Smooth muscle cell (in vitro differentiated cells): ENCODE measurements at regions not wholly inside any gene's neighbourhood (a gene's known extent, or its start where the extent isn't known, plus 50 kb on each side); places are given as distances from the start of the nearest gene placed in this dataset.

Experiments
- DNase-seq: peaks from one replicate; lab custom pipeline; 2025; ENCODE audit not compliant: unreplicated experiment; lab: John Stamatoyannopoulos, UW
- H2AFZ ChIP-seq: fragments of 200-600 bp; sonication (generic); 2 replicates; pipeline ENCODE4 v1.6.0; 2016; ENCODE audit warnings: antibody characterized with exemption, low read depth, mild to moderate bottlenecking
- H3F3A ChIP-seq: fragments of 200-600 bp; sonication (generic); 2 replicates; pipeline ENCODE4 v1.6.0; 2017; ENCODE audit warnings: antibody characterized with exemption, low read depth
- H3K27ac ChIP-seq: fragments of 200-600 bp; sonication (generic); 2 replicates; pipeline ENCODE4 v1.5.1; 2016; ENCODE audit warnings: low read depth, mild to moderate bottlenecking
- H3K27me3 ChIP-seq: fragments of 200-600 bp; sonication (generic); 2 replicates; pipeline ENCODE4 v1.6.1; 2016; ENCODE audit warnings: low read depth, mild to moderate bottlenecking
- H3K36me3 ChIP-seq: fragments of 200-600 bp; sonication (generic); 2 replicates; pipeline ENCODE4 v1.5.1; 2016; ENCODE audit warnings: low read depth
- H3K4me1 ChIP-seq: fragments of 200-600 bp; sonication (generic); 2 replicates; pipeline ENCODE4 v1.5.1; 2016; ENCODE audit warnings: low read depth
- H3K4me2 ChIP-seq: fragments of 200-600 bp; sonication (generic); 2 replicates; pipeline ENCODE4 v1.6.0; 2016; ENCODE audit warnings: mild to moderate bottlenecking
- H3K4me3 ChIP-seq: fragments of 200-600 bp; sonication (generic); 2 replicates; pipeline ENCODE4 v1.5.1; 2016; ENCODE audit warnings: mild to moderate bottlenecking
- H3K79me2 ChIP-seq: fragments of 200-600 bp; sonication (generic); 2 replicates; pipeline ENCODE4 v1.6.0; 2016; ENCODE audit warnings: low read depth, mild to moderate bottlenecking
- H3K9ac ChIP-seq: fragments of 200-600 bp; sonication (generic); 2 replicates; pipeline ENCODE4 v1.6.0; 2016; ENCODE audit warnings: low read depth
- H3K9me3 ChIP-seq: fragments of 200-600 bp; sonication (generic); replicated peaks from 2 replicates; pipeline ENCODE4 v1.5.1; 2016; ENCODE audit warnings: low read depth
- H4K20me1 ChIP-seq: fragments of 200-600 bp; sonication (generic); 2 replicates; pipeline ENCODE4 v1.6.0; 2016; ENCODE audit warnings: low read depth
- WGBS: methylation state at CpG from one replicate; pipeline ENCODE4 v1.1.7; 2016; ENCODE audit warnings: low lambda C conversion rate; 5-methylcytosine and 5-hydroxymethylcytosine counted together
- TF ChIP-seq, protein P1 (sequence below): fragments of 200-600 bp; sonication (generic); IDR thresholded peaks from 2 replicates; pipeline ENCODE4 v1.5.1; 2017; ENCODE audit warnings: borderline replicate concordance, mild to moderate bottlenecking, antibody characterized with exemption; ENCODE audit not compliant: insufficient read depth, poor library complexity, severe bottlenecking

- WGBS, result 92% methylated on average over 4 of the region's 4 CpGs
- no peaks in the 10 kb centered on the region for H3F3A ChIP-seq
- H3K9me3 ChIP-seq, result no peaks in the 10 kb centered on the region
- no peaks in the 10 kb centered on the region for H4K20me1 ChIP-seq
- H3K36me3 ChIP-seq, result no peaks in the 10 kb centered on the region
- H3K4me3 ChIP-seq, result no peak overlapping the region
- H3K79me2 ChIP-seq, result no peaks in the 10 kb centered on the region
- no peak for DNase-seq
- no peak overlapping the region for H3K9ac ChIP-seq
- no peak overlapping the region for H2AFZ ChIP-seq
- TF ChIP-seq, protein P1, sequence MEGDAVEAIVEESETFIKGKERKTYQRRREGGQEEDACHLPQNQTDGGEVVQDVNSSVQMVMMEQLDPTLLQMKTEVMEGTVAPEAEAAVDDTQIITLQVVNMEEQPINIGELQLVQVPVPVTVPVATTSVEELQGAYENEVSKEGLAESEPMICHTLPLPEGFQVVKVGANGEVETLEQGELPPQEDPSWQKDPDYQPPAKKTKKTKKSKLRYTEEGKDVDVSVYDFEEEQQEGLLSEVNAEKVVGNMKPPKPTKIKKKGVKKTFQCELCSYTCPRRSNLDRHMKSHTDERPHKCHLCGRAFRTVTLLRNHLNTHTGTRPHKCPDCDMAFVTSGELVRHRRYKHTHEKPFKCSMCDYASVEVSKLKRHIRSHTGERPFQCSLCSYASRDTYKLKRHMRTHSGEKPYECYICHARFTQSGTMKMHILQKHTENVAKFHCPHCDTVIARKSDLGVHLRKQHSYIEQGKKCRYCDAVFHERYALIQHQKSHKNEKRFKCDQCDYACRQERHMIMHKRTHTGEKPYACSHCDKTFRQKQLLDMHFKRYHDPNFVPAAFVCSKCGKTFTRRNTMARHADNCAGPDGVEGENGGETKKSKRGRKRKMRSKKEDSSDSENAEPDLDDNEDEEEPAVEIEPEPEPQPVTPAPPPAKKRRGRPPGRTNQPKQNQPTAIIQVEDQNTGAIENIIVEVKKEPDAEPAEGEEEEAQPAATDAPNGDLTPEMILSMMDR, result no peak
- no peaks in the 10 kb centered on the region for H3K4me1 ChIP-seq
- no peak overlapping the region for H3K4me2 ChIP-seq
- no peak overlapping the region for H3K27ac ChIP-seq
- H3K27me3 ChIP-seq, result no peaks in the 10 kb centered on the region
Measured at GRCh38 chr7:32679192-32679591, 183.9 kb downstream of the AVL9 start.

GRCh38 chr7:32677593-32677992, 182.3 kb downstream of the AVL9 start:
- WGBS, result 98% methylated on average over 2 of the region's 2 CpGs
- Histone ChIP-seq H3K79me2 (no peaks in the 10 kb centered on the region), H3K4me2 (no peak overlapping the region), H3K9me3 (no peaks in the 10 kb centered on the region), H2AFZ (no peak overlapping the region), H3K4me3 (no peak overlapping the region), H3K9ac (no peak overlapping the region), H3K4me1 (no peaks in the 10 kb centered on the region), H3K27ac (no peak overlapping the region), H4K20me1 (no peaks in the 10 kb centered on the region), H3K27me3 (no peaks in the 10 kb centered on the region), H3F3A (no peaks in the 10 kb centered on the region), H3K36me3 (no peaks in the 10 kb centered on the region)
- no peak for DNase-seq
- TF ChIP-seq, protein P1, result no peak

GRCh38 chr7:32676249-32676941, 181.1 kb downstream of the AVL9 start:
- Histone ChIP-seq H4K20me1 (no peaks in the 10 kb centered on the region), H3K4me1 (no peaks in the 10 kb centered on the region)
- DNase-seq, result no peak

More at GRCh38 chr7:32676249-32676941, 181.1 kb downstream of the AVL9 start:
- Histone ChIP-seq H3K36me3 (no peaks in the 10 kb centered on the region), H3F3A (no peaks in the 10 kb centered on the region), H3K9me3 (no peaks in the 10 kb centered on the region), H3K4me2 (no peak overlapping the region), H3K4me3 (no peak overlapping the region), H2AFZ (no peak overlapping the region), H3K79me2 (no peaks in the 10 kb centered on the region), H3K9ac (no peak overlapping the region), H3K27ac (no peak overlapping the region), H3K27me3 (no peaks in the 10 kb centered on the region)
- 93% methylated on average over 7 of the region's 7 CpGs for WGBS
- TF ChIP-seq, protein P1, result no peak
